IMR-90 (cell line): ENCODE measurements at regions not wholly inside any gene's neighbourhood (a gene's known extent, or its start where the extent isn't known, plus 50 kb on each side); places are given as distances from the start of the nearest gene placed in this dataset.

Experiments
- BHLHE40 ChIP-seq: fragments of 150-350 bp; IDR thresholded peaks from 2 replicates; pipeline ENCODE4 v1.6.1; 2016; ENCODE audit warnings: mild to moderate bottlenecking, low read depth, low read length
- CEBPB ChIP-seq: IDR thresholded peaks from 2 replicates; pipeline ENCODE4 v1.6.1; 2012; ENCODE audit warnings: low read depth, low read length, improper control_type of control experiment
- MAFK ChIP-seq: IDR thresholded peaks from 2 replicates; pipeline ENCODE4 v1.6.1; 2012; ENCODE audit warnings: low read depth, low read length, improper control_type of control experiment
- MAZ ChIP-seq: IDR thresholded peaks from 2 replicates; pipeline ENCODE4 v1.6.1; 2012; ENCODE audit warnings: low read depth, mild to moderate bottlenecking, low read length, improper control_type of control experiment, moderate library complexity, borderline replicate concordance
- MXI1 ChIP-seq: IDR thresholded peaks from 2 replicates; pipeline ENCODE4 v1.6.1; 2012; ENCODE audit warnings: low read depth, mild to moderate bottlenecking, low read length, moderate library complexity, borderline replicate concordance
- POLR2A ChIP-seq: IDR thresholded peaks from 2 replicates; pipeline ENCODE4 v1.6.1; 2012; ENCODE audit warnings: mild to moderate bottlenecking, low read depth, low read length
- RAD21 ChIP-seq: IDR thresholded peaks from 2 replicates; pipeline ENCODE4 v1.6.1; 2012; ENCODE audit warnings: low read length, improper control_type of control experiment
- RFX5 ChIP-seq: IDR thresholded peaks from 2 replicates; pipeline ENCODE4 v1.8.0; 2012; ENCODE audit warnings: low read depth, mild to moderate bottlenecking, low read length, moderate library complexity
- SMC3 ChIP-seq: fragments of 150-350 bp; IDR thresholded peaks from 2 replicates; pipeline ENCODE4 v1.6.1; 2016; ENCODE audit warnings: low read depth, mild to moderate bottlenecking, antibody characterized with exemption, low read length, moderate library complexity
- TF ChIP-seq, protein P1 (sequence below): conservative IDR thresholded peaks from 2 replicates; pipeline ENCODE4 v1.5.1; 2012; ENCODE audit warnings: mild to moderate bottlenecking, low read depth, low read length, improper control_type of control experiment
- TF ChIP-seq, protein P2 (sequence below): fragments of 150-350 bp; IDR thresholded peaks from 2 replicates; pipeline ENCODE4 v1.6.1; 2017; ENCODE audit warnings: mild to moderate bottlenecking, antibody characterized with exemption, low read length, low read depth

DNA sequence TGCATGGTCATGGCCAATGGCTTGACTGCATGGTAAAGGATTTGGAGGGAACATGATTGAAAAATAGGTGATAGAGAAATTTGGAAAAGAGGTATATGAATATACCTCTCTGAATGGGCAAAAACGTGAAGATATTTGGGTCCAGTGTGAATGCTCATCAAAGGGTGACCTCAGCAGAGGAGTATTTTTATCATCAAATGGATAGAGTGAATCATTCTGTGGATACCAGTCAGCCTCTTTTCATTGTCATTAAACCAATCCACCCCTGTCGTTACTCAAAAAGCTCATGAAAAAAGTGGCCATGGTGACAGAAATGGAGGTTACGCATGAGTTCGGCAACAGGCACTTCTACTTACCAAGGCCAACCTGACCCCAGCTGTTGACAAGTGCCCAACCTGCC lies 1074.7 kb downstream of the TSN start:
- TF ChIP-seq, protein P1, sequence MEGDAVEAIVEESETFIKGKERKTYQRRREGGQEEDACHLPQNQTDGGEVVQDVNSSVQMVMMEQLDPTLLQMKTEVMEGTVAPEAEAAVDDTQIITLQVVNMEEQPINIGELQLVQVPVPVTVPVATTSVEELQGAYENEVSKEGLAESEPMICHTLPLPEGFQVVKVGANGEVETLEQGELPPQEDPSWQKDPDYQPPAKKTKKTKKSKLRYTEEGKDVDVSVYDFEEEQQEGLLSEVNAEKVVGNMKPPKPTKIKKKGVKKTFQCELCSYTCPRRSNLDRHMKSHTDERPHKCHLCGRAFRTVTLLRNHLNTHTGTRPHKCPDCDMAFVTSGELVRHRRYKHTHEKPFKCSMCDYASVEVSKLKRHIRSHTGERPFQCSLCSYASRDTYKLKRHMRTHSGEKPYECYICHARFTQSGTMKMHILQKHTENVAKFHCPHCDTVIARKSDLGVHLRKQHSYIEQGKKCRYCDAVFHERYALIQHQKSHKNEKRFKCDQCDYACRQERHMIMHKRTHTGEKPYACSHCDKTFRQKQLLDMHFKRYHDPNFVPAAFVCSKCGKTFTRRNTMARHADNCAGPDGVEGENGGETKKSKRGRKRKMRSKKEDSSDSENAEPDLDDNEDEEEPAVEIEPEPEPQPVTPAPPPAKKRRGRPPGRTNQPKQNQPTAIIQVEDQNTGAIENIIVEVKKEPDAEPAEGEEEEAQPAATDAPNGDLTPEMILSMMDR: no peak
- TF ChIP-seq BHLHE40 (no peak), POLR2A (no peak), RFX5 (no peak), MAFK (no peak), RAD21 (no peak), CEBPB (no peak), MAZ (no peak), SMC3 (no peak), MXI1 (no peak)
- TF ChIP-seq, protein P2, sequence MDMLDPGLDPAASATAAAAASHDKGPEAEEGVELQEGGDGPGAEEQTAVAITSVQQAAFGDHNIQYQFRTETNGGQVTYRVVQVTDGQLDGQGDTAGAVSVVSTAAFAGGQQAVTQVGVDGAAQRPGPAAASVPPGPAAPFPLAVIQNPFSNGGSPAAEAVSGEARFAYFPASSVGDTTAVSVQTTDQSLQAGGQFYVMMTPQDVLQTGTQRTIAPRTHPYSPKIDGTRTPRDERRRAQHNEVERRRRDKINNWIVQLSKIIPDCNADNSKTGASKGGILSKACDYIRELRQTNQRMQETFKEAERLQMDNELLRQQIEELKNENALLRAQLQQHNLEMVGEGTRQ: no peak
